B cell (primary cell): ENCODE measurements at regions not wholly inside any gene's neighbourhood (a gene's known extent, or its start where the extent isn't known, plus 50 kb on each side); places are given as distances from the start of the nearest gene placed in this dataset.

Experiments
- ATAC-seq: fragments of 200-7000 bp; cut with Tn5 transposase; one replicate; pipeline ENCODE4 v1.10.0; 2021; ENCODE audit warnings: low read depth, mild to moderate bottlenecking, moderate number of reproducible peaks, moderate library complexity
- CTCF ChIA-PET: fragments of 350-600 bp; sonication (Branson Sonifier 250); formaldehyde crosslinking; loops from one replicate; lab custom pipeline; 2021; ENCODE audit warnings: antibody characterized with exemption, inconsistent platforms; lab: Charles Lee
- POLR2A ChIA-PET: fragments of 350-600 bp; sonication (Branson Sonifier 250); formaldehyde crosslinking; loops from one replicate; lab custom pipeline; 2021; ENCODE audit warnings: antibody characterized with exemption; lab: Charles Lee
- DNase-seq: peaks from one replicate; pipeline ENCODE4 v3.0.0; 2013
- H2AFZ ChIP-seq: 2 replicates; pipeline ENCODE4 v1.6.1; 2012; ENCODE audit warnings: mild to moderate bottlenecking, low read depth, low read length; ENCODE audit not compliant: insufficient read depth, poor library complexity, severe bottlenecking
- H3K27ac ChIP-seq, 2 donors: 1 replicate in 1 of 2; 2 replicates in 1 of 2; pipeline ENCODE4 v1.5.1; 2012 to 2013; ENCODE audit warnings: low read length in 2 of 2, mild to moderate bottlenecking in 2 of 2, moderate library complexity in 1 of 2
- H3K27me3 ChIP-seq, 4 experiments: fragments of 200-600 bp in 1 of 4; sonication (generic) in 1 of 4; replicated peaks in 1 of 4; 1 replicate in 2 of 4; 2 replicates in 2 of 4; pipeline versions ENCODE4 v1.6.1 to v1.7.0; 2013 to 2016; ENCODE audit warnings: low read length in 3 of 4, mild to moderate bottlenecking in 2 of 4, mixed read lengths in 1 of 4, moderate library complexity in 1 of 4; ENCODE audit not compliant: insufficient read depth in 4 of 4, control insufficient read depth in 3 of 4; ENCODE audit errors: control extremely low read depth in 1 of 4
- H3K36me3 ChIP-seq, 2 experiments: replicated peaks in 1 of 2; 1 replicate in 1 of 2; 2 replicates in 1 of 2; pipeline versions ENCODE4 v1.6.1 to v1.7.1; 2013; ENCODE audit warnings: low read length in 1 of 2; ENCODE audit not compliant: insufficient read depth in 2 of 2, control insufficient read depth in 1 of 2; ENCODE audit errors: control extremely low read depth in 1 of 2, extremely low read depth in 1 of 2
- H3K4me1 ChIP-seq, 2 donors: fragments of 200-600 bp in 1 of 2; sonication (generic) in 1 of 2; 1 replicate in 1 of 2; 2 replicates in 1 of 2; pipeline versions ENCODE4 v1.5.1 to v1.6.1; 2013 to 2017; ENCODE audit warnings: low read length in 2 of 2; ENCODE audit not compliant: control insufficient read depth in 2 of 2, insufficient read depth in 2 of 2
- H3K4me2 ChIP-seq: replicated peaks from 2 replicates; pipeline ENCODE3; 2012; ENCODE audit warnings: mild to moderate bottlenecking, low read depth, low read length; ENCODE audit not compliant: poor library complexity, severe bottlenecking
- H3K4me3 ChIP-seq, 5 experiments: fragments of 200-600 bp in 1 of 5; sonication (generic) in 1 of 5; 1 replicate in 3 of 5; 2 replicates in 2 of 5; pipeline versions ENCODE4 v1.5.1 to v1.7.0; 2011 to 2016; ENCODE audit warnings: low read length in 4 of 5, mild to moderate bottlenecking in 4 of 5, low read depth in 2 of 5, control low read depth in 1 of 5, moderate library complexity in 1 of 5; ENCODE audit not compliant: insufficient read depth in 1 of 5; ENCODE audit errors: control extremely low read depth in 1 of 5, extremely low read depth in 1 of 5
- H3K79me2 ChIP-seq: fragments of 200-600 bp; sonication (generic); one replicate; pipeline ENCODE4 v1.6.0; 2016; ENCODE audit warnings: low read length; ENCODE audit not compliant: control insufficient read depth, insufficient read depth
- H3K9ac ChIP-seq: fragments of 200-600 bp; sonication (generic); 2 replicates; pipeline ENCODE4 v1.6.1; 2017; ENCODE audit warnings: mild to moderate bottlenecking, low read length, moderate library complexity
- H3K9me3 ChIP-seq, 3 donors: one replicate each; pipeline versions ENCODE4 v1.6.1 to v1.7.1; 2013; ENCODE audit warnings: low read length in 2 of 3; ENCODE audit not compliant: control insufficient read depth in 2 of 3, insufficient read depth in 1 of 3; ENCODE audit errors: control extremely low read depth in 1 of 3
- H4K20me1 ChIP-seq: 2 replicates; pipeline ENCODE4 v1.6.0; 2012; ENCODE audit warnings: mild to moderate bottlenecking, low read length; ENCODE audit not compliant: insufficient read depth, control insufficient read depth, poor library complexity, severe bottlenecking
- H3K27ac Mint-ChIP-seq: one replicate; pipeline ENCODE4 v1.8.0; 2021; ENCODE audit warnings: mixed read lengths
- H3K27me3 Mint-ChIP-seq: one replicate; pipeline ENCODE4 v1.8.0; 2021; ENCODE audit warnings: mixed read lengths
- H3K4me1 Mint-ChIP-seq: one replicate; pipeline ENCODE4 v1.8.0; 2021; ENCODE audit warnings: mixed read lengths
- H3K4me3 Mint-ChIP-seq: one replicate; pipeline ENCODE4 v1.8.0; 2021; ENCODE audit warnings: mixed read lengths
- H3K9me3 Mint-ChIP-seq: one replicate; pipeline ENCODE4 v1.8.0; 2022; ENCODE audit warnings: mixed read lengths; ENCODE audit not compliant: insufficient read depth
- CTCF ChIP-seq: fragments of 200-600 bp; IDR thresholded peaks from one replicate; pipeline ENCODE4 v1.8.0; 2022; ENCODE audit warnings: antibody characterized with exemption, mild to moderate bottlenecking
- EZH2 ChIP-seq: IDR thresholded peaks from 2 replicates; pipeline ENCODE4 v1.6.1; 2012; ENCODE audit warnings: borderline replicate concordance, low read depth, mild to moderate bottlenecking, moderate library complexity, low read length; ENCODE audit not compliant: insufficient read depth, poor library complexity, severe bottlenecking
- WGBS: methylation state at CpG from one replicate; pipeline ENCODE4 v1.1.5; 2013; ENCODE audit warnings: missing lambda C conversion rate; ENCODE audit not compliant: insufficient coverage; 5-methylcytosine and 5-hydroxymethylcytosine counted together
- intact Hi-C: fragments of 100-400 bp; cut with micrococcal nuclease; formaldehyde crosslinking; loops from one replicate; pipeline ENCODE4 v1.10.0; 2022

GRCh38 chr2:240252191-240252871 lies 111.9 kb upstream of the OTOS start:
- H3K9me3 Mint-ChIP-seq = no peaks in the 10 kb centered on the region
- no peak overlapping the region for H3K27ac Mint-ChIP-seq
- Histone ChIP-seq H2AFZ (no peak overlapping the region), H3K4me3 (no peak overlapping the region), H3K27me3 (no peaks in the 10 kb centered on the region), H3K27ac (no peak overlapping the region), H3K4me2 (no peak overlapping the region), H4K20me1 (no peaks in the 10 kb centered on the region), H3K36me3 (no peaks in the 10 kb centered on the region), H3K4me1 (no peaks in the 10 kb centered on the region), H3K9me3 (peaks cover 0 to under 1% (median 0%) of the 10 kb centered on the region in 3 donors), H3K79me2 (no peaks in the 10 kb centered on the region), H3K9ac (no peak overlapping the region)
- H3K4me1 Mint-ChIP-seq = no peaks in the 10 kb centered on the region
- TF ChIP-seq EZH2 = no peak
- no peak for TF ChIP-seq CTCF
- ATAC-seq (no peak), DNase-seq (no peak)
- no peaks in the 10 kb centered on the region for H3K27me3 Mint-ChIP-seq
- intact Hi-C loops = no loop called here
- POLR2A ChIA-PET = no interaction called here
- no peak overlapping the region for H3K4me3 Mint-ChIP-seq
- CTCF ChIA-PET = no interaction called here
- 89% methylated on average over 20 of the region's 20 CpGs for WGBS

DNA sequence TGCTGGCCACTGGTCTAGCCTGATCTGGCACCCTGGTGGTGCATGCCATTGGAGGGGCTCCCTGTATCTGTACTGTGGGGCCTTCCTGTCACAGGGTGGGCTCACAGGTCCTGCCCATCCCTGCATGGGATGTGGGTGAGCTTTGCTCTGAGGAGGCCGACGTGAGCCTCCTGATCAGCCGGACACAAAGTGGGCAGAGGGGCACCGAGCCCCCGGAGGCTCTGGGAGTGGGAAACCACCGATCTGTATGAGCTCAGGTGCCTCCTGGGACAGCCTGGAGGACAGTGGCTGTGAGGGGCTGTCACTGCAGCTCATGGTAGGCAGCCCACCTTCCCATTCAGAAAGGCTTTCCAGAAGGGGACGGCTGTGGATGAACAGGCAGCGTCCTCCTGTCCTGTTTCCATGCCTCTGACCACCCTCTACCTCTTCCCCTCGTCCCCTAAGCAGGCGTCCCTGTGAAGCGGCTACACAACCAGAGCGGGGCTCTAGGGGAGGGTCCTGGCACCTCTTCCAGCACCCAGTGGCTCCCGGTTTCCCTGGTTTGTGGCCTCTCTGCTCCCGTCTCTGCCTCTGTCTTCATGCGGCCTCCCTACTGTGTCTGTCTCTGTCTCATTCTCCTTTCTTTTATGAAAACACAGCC lies 112.5 kb upstream of the OTOS start:
- no peak overlapping the region for H3K27ac ChIP-seq
- no peaks in the 10 kb centered on the region for H3K79me2 ChIP-seq
- no peak overlapping the region for H3K4me2 ChIP-seq
- Mint-ChIP-seq H3K4me3 (no peak overlapping the region), H3K27ac (no peak overlapping the region), H3K27me3 (peaks cover 3% of the 10 kb centered on the region), H3K9me3 (no peaks in the 10 kb centered on the region), H3K4me1 (no peaks in the 10 kb centered on the region)
- intact Hi-C loops = no loop called here
- no peak for DNase-seq
- no peak overlapping the region for H3K9ac ChIP-seq
- H4K20me1 ChIP-seq = no peaks in the 10 kb centered on the region
- no peak overlapping the region for H2AFZ ChIP-seq
- POLR2A ChIA-PET = no interaction called here
- H3K9me3 ChIP-seq = no peaks in the 10 kb centered on the region
- no peak for TF ChIP-seq CTCF
- TF ChIP-seq EZH2 = no peak
- no peak for ATAC-seq
- no peaks in the 10 kb centered on the region for H3K36me3 ChIP-seq
- H3K27me3 ChIP-seq = no peaks in the 10 kb centered on the region
- CTCF ChIA-PET = no interaction called here
- H3K4me1 ChIP-seq = no peaks in the 10 kb centered on the region
- 86% methylated on average over 15 of the region's 15 CpGs for WGBS
- no peak overlapping the region for H3K4me3 ChIP-seq
